ENCODE measurements at regions not wholly inside any gene's neighbourhood (a gene's known extent, or its start where the extent isn't known, plus 50 kb on each side); places are given as distances from the start of the nearest gene placed in this dataset.

- ChIA-PET POLR2A (no interaction called here), CTCF (ENCODE audit: unreplicated experiment) (no interaction called here)
- Histone ChIP-seq H3K79me2 (ENCODE audit: insufficient read depth, low read depth, low read length) (no peaks in the 10 kb centered on the region), H2AFZ (ENCODE audit: low read length) (no peak overlapping the region), H3K9me3 (ENCODE audit: low read length) (no peaks in the 10 kb centered on the region), H3K27ac (ENCODE audit: low read depth, low read length, poor library complexity, severe bottlenecking) (no peak overlapping the region), H3K9me2 (ENCODE audit: insufficient read depth, low read length) (no peaks in the 10 kb centered on the region), H4K20me1 (ENCODE audit: insufficient read depth, low read length) (no peaks in the 10 kb centered on the region), H3K4me1 (ENCODE audit: insufficient read depth, low read length, poor library complexity, severe bottlenecking) (no peaks in the 10 kb centered on the region), H3K36me3 (ENCODE audit: insufficient read depth, low read length) (no peaks in the 10 kb centered on the region), H3K4me2 (ENCODE audit: low read length) (no peak overlapping the region), H3K4me3 (ENCODE audit: low read depth, low read length, poor library complexity, severe bottlenecking) (no peak overlapping the region)
- intact Hi-C loops (cut with micrococcal nuclease; ENCODE audit: unreplicated experiment) = no loop called here
- no TSS peak for BruUV-seq (replicated peaks)
- TF ChIP-seq EZH2phosphoT487 (IDR thresholded peaks at IDR 0.05; ENCODE audit: borderline replicate concordance, low read depth, low read length) (no peak), CTCF (conservative IDR thresholded peaks at IDR 0.05; ENCODE audit: low read length) (no peak)
- DNase-seq (ENCODE audit: low spot score) = no peak
Measured at GRCh38 chr4:52235552-52236201, 184.6 kb downstream of the SPATA18 start.

- TF ChIP-seq EZH2phosphoT487 (IDR thresholded peaks at IDR 0.05; ENCODE audit: borderline replicate concordance, low read depth, low read length) (no peak), CTCF (conservative IDR thresholded peaks at IDR 0.05; ENCODE audit: low read length) (no peak)
- Histone ChIP-seq H3K4me1 (ENCODE audit: insufficient read depth, low read length, poor library complexity, severe bottlenecking) (no peaks in the 10 kb centered on the region), H3K9me2 (ENCODE audit: insufficient read depth, low read length) (no peaks in the 10 kb centered on the region), H2AFZ (ENCODE audit: low read length) (no peak overlapping the region), H3K27ac (ENCODE audit: low read depth, low read length, poor library complexity, severe bottlenecking) (no peak overlapping the region), H3K36me3 (ENCODE audit: insufficient read depth, low read length) (no peaks in the 10 kb centered on the region), H4K20me1 (ENCODE audit: insufficient read depth, low read length) (no peaks in the 10 kb centered on the region), H3K79me2 (ENCODE audit: insufficient read depth, low read depth, low read length) (no peaks in the 10 kb centered on the region), H3K4me2 (ENCODE audit: low read length) (no peak overlapping the region), H3K4me3 (ENCODE audit: low read depth, low read length, poor library complexity, severe bottlenecking) (no peak overlapping the region), H3K9me3 (ENCODE audit: low read length) (no peaks in the 10 kb centered on the region)
- intact Hi-C loops (cut with micrococcal nuclease; ENCODE audit: unreplicated experiment) = no loop called here
- CTCF ChIA-PET (ENCODE audit: unreplicated experiment) = no interaction called here
- BruUV-seq (replicated peaks) = no TSS peak
- no peak for DNase-seq (ENCODE audit: low spot score)
- POLR2A ChIA-PET = no interaction called here
Measured at GRCh38 chr4:52241916-52242315, 190.8 kb downstream of the SPATA18 start.

GRCh38 chr4:52243367-52243766, 192.3 kb downstream of the SPATA18 start:
- no peaks in the 10 kb centered on the region for H3K9me3 ChIP-seq (ENCODE audit: low read length)
- H3K9me2 ChIP-seq (ENCODE audit: insufficient read depth, low read length) = no peaks in the 10 kb centered on the region
- H3K27ac ChIP-seq (ENCODE audit: low read depth, low read length, poor library complexity, severe bottlenecking) = no peak overlapping the region
- H3K36me3 ChIP-seq (ENCODE audit: insufficient read depth, low read length) = no peaks in the 10 kb centered on the region
- ChIA-PET POLR2A (interaction anchor here (0.7 kb wide), 1 partner anchor 99 kb away, joined by 3 read pairs; no protein-coding TSS in a partner anchor), CTCF (ENCODE audit: unreplicated experiment) (no interaction called here)
- no peaks in the 10 kb centered on the region for H4K20me1 ChIP-seq (ENCODE audit: insufficient read depth, low read length)
- H3K4me3 ChIP-seq (ENCODE audit: low read depth, low read length, poor library complexity, severe bottlenecking) = no peak overlapping the region
- H3K4me1 ChIP-seq (ENCODE audit: insufficient read depth, low read length, poor library complexity, severe bottlenecking) = no peaks in the 10 kb centered on the region
- H3K79me2 ChIP-seq (ENCODE audit: insufficient read depth, low read depth, low read length) = no peaks in the 10 kb centered on the region
- TF ChIP-seq EZH2phosphoT487 (IDR thresholded peaks at IDR 0.05; ENCODE audit: borderline replicate concordance, low read depth, low read length) = no peak
- TF ChIP-seq CTCF (conservative IDR thresholded peaks at IDR 0.05; ENCODE audit: low read length) = no peak
- BruUV-seq (replicated peaks) = no TSS peak
- intact Hi-C loops (cut with micrococcal nuclease; ENCODE audit: unreplicated experiment) = no loop called here
- no peak overlapping the region for H3K4me2 ChIP-seq (ENCODE audit: low read length)
- DNase-seq (ENCODE audit: low spot score) = no peak
- no peak overlapping the region for H2AFZ ChIP-seq (ENCODE audit: low read length)
